GM18517 (cell line): ENCODE measurements at regions not wholly inside any gene's neighbourhood (a gene's known extent, or its start where the extent isn't known, plus 50 kb on each side); places are given as distances from the start of the nearest gene placed in this dataset.
"Not testable (repeated sequence)": the region's sequence is repeated elsewhere in the genome, so short reads cannot be mapped to it uniquely, and the experiment has no call there.

Source experiments
- ATAC-seq: cut with Tn5 transposase; IDR thresholded peaks from one replicate; pipeline ENCODE4 v1.9.1; 2021; ENCODE audit warnings: mild to moderate bottlenecking, moderate library complexity; ENCODE audit not compliant: unreplicated experiment

DNA sequence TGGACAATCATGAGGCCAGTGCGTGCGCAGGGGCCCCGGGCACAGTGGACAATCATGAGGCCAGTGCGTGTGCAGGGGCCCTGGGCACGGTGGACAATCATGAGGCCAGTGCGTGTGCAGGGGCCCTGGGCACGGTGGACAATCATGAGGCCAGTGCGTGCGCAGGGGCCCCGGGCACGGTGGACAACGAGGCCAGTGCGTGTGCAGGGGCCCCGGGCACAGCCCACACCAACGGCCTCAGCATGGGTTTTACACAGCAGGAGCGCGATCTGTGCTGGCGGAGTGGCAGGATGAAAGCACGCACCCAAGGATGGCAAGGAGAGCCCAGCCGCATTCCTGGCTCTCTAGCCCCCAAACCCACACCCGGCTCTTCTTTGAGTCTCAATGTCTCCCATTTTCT is 78.8 kb downstream of the RFLNA start:
- ATAC-seq: not testable (repeated sequence)

DNA sequence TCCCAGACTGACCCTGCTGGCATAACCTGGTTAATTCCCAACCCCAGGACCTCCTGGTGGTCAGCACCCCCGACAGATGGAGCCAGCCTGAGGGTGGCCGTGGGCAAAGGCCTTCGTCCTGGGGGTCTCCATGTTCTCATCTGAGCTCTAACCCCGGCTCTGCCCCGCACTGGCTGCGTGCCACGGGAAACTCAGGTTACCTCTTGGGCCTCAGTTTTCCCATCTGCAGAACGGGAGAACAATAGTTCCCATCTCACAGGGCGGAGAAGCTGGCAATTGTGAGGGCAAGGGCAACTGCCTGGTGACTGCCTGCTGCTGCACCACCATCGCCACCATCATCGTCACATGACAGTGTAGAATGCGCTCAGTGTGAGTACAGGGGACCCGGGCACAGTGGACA is 77.9 kb downstream of the RFLNA start:
- no peak for ATAC-seq

DNA sequence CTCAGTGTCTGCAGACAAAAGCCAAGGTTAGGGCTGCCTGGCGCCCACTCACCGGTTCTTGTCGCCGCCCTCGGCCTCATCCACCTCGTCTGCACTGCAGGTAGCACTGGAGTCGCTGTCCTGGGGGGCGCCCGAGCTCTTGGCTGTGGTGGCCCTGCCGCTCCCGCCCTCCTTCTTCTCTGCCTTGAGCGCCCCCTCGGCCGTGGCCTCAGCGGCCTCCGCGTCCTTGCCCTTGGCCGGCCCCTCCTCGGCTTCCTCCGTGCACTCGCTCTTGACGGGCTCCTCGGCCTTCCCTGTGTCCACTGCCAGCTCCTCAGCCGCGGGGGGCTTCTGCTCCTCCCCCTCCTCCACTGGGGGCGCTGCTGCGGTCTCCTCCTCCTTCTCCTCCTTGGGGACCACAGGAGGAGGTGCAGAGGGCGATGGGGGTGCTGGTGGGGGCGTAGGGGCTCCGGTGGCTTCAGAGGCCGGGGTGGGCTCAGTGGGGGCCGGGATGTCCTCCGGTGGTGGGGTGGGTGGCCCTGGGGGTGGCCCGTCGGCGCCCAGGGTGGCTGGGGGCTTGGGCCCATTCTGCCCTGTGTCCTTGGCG is 77.2 kb downstream of the RFLNA start:
- ATAC-seq: no peak

DNA sequence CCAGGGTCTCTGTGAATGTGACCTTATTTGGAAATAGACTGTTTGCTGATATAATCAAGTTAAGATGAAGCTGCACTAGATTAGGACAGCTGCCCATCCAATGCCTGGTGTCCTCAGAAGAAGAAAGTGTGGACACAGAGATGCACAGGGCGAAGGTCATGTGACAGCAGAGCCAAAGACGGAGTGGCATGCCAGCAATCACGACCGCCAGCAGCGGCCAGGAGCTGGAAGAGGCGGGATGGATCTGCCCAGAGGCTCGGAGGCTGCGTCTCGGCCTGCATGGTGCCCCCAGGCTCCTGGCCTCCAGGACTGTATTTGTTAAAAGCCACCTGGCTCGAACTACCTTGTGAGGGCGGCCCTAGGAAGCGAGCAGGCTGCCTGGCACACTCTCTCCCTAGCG is 76.5 kb downstream of the RFLNA start:
- no peak for ATAC-seq

DNA sequence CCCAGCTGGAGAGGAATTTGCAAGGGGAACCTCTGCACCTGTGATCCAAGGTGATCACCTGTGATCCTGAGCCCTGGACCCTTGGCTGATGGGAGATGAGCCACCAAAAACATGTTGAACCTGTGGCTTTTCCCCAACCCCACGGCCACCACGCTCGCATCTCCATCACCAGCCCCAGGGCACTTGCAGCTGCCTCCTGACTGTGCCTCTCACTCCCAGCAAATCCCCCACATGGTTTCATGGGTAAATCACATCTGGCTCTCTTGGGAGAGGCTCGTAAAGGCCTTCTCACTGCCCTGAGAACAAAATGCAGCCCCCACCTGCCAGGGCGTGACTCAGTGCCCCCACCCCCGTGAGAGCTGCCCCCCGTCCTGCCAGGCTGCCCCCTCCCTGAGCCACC is 76.0 kb downstream of the RFLNA start:
- no peak for ATAC-seq

DNA sequence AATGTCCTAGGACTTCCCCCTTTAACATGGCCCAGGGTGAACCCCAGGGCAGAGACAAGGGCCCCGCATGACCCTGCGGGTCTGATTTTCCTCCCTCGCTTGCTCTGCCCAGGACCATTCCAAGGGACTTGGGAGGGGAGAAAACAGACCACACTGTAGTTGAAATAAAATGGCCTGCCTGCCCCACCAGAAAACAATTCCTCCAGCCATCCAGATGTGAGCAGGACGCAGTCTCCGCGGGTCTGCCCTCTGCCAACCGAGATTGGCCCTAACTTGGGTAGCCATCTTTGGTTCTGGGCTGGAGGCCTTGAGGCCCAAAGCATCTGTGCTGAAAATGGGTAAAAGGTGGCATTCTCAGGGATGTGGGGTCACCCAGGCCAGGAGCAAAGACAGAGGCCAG is 75.5 kb downstream of the RFLNA start:
- ATAC-seq: no peak

DNA sequence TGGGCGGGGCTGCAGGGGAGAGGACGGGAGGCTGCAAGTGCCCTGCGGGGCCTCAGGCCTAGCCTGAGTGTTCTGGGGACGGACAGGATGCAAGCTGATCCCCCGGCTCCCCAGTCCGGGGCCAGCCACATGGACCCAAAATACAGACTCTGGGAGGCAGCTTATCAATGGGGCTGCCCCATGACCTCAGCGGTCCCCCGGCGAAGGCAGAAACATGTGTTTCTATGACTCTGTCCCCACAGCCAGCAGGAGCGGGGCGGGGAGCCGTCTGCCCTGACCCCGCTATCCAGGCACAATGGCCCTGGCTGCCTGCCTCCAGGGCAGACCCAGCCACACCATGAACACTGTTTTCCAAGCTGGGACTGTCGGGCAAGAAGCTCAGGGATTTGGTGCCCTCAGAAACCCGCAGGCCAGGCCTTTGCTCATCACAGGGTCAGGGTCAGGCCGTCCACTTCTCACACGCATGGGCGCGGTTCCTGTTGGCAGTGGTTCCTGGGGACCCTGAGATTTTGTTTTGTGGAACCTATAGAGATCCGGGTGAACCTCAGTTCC is 75.0 kb downstream of the RFLNA start:
- ATAC-seq: no peak

DNA sequence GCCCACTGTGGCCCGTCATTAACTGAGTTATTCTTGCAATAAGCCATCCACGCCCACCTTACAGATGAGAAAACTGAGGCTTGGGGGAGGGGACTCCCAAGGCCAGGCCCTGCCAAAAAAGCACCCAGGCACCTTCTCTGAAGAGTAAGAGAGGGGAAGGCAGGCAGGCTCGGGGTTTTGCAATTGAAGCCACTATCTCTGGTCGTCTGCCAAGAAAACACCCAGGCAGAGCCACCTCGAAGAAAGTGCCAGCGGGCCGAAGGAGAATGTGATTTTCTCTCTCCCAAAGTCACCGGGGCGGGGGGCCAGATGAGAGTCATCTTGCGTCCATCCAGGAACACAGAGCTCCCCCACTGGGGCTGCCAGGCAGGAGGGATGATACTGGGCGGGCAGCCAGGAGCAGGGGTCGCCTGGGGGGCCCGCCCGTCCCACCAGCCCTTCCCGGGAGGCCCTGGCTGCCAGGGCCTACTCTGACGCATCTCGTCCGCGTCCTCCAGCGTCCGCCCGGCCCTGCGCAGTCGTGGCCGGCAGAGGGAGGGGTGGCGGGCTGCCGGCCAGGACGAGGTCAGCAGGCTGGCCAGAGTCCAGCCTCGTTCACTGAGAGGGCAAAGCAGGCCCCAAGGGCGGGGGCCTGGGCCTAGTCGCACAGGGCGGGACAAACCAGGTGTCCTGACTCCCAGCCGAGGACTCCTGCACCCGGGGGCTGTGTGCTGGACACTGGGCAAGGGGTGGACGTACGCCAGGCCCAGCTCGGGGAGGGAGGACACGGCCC is 74.3 kb downstream of the RFLNA start:
- no peak for ATAC-seq

DNA sequence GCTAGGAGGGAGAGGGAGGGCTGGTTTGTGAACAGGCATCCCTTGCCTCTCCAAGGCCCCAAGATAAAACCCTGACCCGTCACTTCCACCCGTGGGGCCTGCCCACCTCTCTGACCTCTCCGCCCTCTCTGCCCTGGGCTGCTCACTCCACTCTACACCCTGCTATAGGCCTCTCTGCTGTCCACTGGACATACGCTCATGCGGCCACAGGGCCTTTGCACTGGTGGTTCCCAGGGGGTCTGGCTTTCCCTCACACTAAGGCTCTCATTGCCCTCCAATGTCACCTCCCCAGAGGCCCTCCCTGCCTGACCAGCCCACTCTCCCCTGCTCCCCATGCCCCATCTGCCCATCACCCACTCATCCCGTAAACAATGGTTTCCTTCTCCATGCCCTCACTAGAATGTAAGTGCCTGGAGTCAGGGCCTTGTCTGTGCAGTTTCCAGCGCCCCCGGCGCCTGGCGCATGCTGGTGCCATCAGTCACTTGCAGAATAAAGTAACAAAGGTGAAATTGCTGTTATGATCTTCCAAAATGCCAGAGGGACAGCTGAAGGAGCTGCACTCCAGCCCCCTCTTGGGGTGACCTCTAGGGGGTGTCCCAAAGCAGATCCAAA is 73.6 kb downstream of the RFLNA start:
- no peak for ATAC-seq

DNA sequence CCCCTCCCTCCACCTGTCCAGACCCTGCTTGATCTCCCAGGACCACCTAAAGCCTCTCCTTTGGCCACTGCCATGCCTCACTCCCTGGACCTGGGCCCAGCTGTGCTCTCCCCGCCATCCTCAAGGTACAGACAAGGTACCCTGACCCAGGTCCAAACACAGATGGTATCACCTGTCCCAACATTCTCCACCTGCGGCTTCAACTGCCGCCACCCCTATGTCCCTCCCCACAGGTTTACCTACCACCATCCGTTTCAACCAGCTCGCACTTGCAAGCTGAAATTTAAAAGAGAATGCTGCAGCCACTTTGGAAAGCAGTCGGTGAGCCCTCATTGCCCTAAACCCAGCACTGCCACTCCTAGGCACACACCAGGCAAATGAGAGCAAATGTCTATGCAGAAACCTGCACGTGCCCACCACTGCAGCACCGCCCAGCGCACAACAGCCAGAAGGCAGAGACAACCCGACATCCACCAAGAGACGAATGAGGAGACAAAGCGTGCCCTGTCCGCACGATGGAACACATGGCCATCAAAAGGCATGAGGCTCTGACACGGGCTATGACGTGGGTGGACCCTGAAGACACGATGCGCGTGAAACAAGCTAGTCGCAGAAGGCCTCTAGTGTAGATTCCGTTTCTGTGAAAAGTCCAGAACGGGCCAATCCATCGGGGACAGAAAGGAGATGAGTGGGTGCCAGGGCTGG is 71.0 kb downstream of the RFLNA start:
- no peak for ATAC-seq
